Fibroblast of skin of abdomen (primary cell): ENCODE measurements at regions not wholly inside any gene's neighbourhood (a gene's known extent, or its start where the extent isn't known, plus 50 kb on each side); places are given as distances from the start of the nearest gene placed in this dataset.
"Not testable (repeated sequence)": the region's sequence is repeated elsewhere in the genome, so short reads cannot be mapped to it uniquely, and the experiment has no call there.

Source experiments
- DNase-seq: peaks from one replicate; pipeline ENCODE4 v3.0.0-alpha.2; 2013

DNA sequence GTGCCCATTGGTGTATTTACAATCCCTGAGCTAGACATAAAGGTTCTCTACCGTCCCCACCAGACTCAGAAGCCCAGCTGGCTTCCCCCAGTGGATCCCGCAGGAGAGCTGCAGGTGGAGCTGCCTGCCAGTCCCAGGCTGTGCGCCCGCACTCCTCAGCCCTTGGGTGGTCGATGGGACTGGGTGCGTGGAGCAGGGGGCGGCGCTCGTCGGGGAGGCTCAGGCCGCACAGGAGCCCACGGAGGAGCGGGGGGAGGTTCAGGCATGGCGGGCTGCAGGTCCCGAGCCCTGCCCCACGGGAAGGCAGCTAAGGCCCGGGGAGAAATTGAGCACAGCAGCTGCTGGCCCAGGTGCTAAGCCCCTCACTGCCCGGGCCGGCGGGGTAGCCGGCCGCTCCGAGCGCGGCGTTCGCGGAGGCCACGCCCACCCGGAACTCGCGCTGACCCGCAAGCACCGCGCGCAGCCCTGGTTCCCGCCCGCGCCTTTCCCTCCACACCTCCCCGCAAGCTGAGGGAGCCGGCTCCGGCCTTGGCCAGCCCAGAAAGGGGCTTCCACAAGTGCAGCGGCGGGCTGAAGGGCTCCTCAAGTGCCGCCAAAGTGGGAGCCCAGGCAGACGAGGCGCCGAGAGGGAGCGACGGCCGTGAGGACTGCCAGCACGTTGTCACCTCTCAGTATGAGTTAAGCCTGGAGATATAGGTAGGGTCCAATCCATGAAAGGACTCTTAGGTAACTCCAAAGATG is 136.7 kb downstream of the HAO1 start:
- not testable (repeated sequence) for DNase-seq

DNA sequence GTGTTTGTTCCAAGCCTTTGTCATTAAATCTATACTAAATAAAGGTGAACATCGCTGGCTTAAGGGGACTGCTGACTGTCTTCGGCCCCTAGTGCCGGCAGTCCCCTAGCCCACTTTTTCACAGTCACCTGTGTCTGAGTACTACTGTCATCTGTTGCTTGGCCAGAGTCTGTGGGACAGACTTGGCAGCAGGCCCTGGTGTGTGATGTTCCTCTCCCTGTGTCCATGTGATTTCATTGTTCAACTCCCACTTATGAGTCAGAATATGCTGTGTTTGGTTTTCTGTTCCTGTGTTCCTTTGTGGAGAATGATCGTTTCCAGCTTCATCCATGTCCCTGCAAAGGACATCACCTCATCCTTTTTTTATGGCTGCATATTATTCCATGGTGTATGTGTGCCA is 133.4 kb downstream of the HAO1 start:
- DNase-seq, result no peak

DNA sequence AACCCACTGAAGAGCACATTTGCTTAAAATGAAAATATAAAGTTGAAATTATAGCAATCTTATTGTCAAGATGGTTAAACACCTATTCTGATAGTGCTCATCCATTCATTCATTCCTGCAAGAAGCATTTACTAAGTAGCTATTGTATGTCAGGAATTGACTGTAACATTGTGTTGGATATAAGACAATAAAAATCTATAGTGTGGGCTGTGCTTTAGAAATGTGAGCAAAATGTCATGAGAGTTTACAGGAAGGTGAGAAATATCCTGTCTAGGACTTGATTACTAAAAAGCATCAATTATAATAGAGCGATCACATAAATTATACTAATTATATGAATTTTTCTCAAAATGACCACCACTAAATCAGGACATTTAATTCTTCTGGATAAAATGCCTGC is 123.0 kb downstream of the HAO1 start:
- DNase-seq, result no peak

GRCh38 chr20:7818477-7818876 is 121.8 kb downstream of the HAO1 start:
- no peak for DNase-seq

GRCh38 chr20:7820897-7821296 is 119.4 kb downstream of the HAO1 start:
- DNase-seq, result no peak

DNA sequence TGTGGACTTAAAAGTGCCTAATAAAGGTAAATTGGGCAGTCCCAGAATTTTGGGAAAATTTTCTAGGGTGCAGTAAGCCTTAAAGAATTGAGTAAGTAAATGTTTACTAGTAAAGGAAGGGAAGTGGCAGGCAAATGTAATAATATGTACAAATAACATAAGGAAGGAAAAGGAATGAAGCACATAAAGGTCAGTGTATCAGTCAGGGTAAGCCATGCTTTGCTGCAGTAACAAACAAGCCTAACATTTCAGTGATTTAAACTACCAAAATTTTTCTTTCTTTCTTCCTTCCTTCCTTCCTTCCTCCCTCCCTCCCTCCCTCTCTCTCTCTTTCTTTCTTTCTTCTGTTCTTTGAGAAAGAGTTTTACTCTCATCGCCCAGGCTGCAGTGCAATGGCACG is 117.5 kb downstream of the HAO1 start:
- no peak for DNase-seq

DNA sequence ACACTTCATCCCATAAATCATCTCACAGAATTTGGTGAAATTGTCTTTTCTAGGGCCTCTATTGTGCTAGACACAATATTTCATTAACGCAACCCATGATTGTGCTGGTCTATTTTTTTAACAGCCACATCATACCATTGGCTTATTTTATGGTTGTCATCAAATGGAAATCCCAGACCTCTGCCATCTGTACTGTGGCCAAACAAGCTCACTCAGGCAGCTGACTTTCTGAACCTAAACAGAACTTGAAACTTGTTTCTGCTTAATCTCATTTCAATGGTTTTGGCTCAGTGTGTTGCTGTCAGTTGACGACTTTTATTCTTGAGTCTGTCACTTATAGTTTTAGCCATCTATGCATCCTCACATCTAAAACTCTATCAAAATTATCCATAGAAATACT is 111.8 kb downstream of the HAO1 start:
- peak; percentile 12 for DNase-seq

DNA sequence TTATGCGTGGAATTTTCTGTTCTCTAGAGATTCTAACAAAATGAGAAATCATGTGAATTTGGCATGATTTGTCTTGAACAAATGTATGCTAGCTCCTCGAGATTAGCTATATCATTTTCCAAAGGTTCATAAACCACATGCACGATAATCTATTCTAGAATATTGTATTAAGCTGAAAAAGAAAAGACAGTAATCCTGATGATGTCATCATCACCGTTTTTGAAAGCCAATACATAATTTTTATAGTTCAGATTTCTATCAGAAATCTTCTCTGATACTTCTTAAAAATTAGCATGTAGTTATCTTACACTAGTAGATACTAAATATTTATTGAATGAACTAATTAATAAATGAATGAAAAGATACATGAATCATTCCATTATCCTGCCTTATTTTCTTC is 111.2 kb downstream of the HAO1 start:
- no peak for DNase-seq

- DNase-seq, result peak; percentile 24
Observed at GRCh38 chr20:7829776-7830175, 110.5 kb downstream of the HAO1 start.
